Posterior cingulate gyrus (tissue), 11 donors: ENCODE measurements at regions not wholly inside any gene's neighbourhood (a gene's known extent, or its start where the extent isn't known, plus 50 kb on each side); places are given as distances from the start of the nearest gene placed in this dataset.
"Not testable (repeated sequence)": the region's sequence is repeated elsewhere in the genome, so short reads cannot be mapped to it uniquely, and the experiment has no call there.

Experiments used
- DNase-seq, 10 donors: peaks; one replicate each; pipeline versions ENCODE4 v3.0.0 to v3.0.0-alpha.2; 2020 to 2021; ENCODE audit warnings: mixed read lengths in 3 of 10
- intact Hi-C: fragments of 100-400 bp; cut with DNase I; formaldehyde crosslinking; loops from one replicate; pipeline ENCODE4 v1.15.1; 2023

GRCh38 chr3:187544326-187544725 is 125.9 kb downstream of the SST start:
- no peak for DNase-seq
- intact Hi-C loops: no loop called here

DNA sequence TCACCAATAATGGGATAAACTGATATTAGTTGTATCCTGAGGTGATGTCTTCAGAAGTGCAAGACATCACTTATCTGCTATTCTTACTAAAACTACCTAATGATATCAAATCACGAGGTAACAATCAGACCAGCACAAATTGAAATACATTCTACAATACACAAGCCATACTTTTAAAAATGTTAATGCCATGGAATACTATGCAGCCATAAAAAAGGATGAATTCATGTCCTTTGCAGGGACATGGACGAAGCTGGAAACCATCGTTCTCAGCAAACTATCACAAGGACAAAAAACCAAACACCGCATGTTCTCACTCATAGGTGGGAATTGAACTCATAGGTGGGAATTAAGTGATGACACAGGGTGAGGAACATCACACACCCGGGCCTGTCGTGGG is 129.3 kb downstream of the SST start:
- intact Hi-C loops: no loop called here
- no peak for DNase-seq

DNA sequence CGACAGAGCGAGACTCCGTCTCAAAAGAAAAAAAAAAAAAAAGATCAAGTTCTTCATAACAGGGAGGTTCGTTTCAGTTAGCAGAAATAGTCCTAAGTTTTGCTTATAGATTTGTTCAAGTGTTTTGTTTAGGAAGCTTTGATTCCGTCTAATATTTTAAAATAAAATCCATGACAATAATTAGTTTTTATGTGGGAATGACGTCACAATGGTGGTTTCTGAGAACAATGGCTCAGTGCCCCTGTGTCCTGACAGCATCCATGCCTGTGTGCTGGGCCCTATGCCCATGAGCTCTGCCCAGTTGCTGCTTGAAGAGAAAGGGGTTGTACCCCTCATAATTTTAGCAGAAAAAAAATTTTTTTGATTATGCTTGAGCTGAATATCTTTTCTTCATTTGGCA is 134.0 kb downstream of the SST start:
- no peak for DNase-seq
- intact Hi-C loops: no loop called here

- no peak for DNase-seq
- intact Hi-C loops: no loop called here
Observed at GRCh38 chr3:187533797-187534196, 136.4 kb downstream of the SST start.

DNA sequence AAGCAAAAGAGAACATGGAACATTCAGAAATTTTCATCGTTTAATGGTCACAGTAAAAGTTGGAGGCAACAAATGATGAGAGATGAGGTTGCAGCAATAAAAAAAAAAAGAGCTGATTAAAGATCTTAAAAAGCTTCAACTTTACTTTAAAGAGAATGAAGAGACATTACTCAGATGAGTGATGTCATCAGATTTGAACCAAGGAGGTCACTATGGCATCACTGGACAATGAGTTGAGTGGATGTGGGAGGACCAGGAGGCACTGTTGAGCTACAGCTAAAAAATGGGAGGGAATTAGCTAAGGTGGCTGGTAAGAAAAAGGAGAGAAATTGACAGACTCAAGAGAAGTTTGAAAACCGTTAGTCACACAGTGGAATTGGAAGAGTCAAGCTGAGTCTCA is 138.4 kb downstream of the SST start:
- intact Hi-C loops: no loop called here

GRCh38 chr3:187522890-187523289 is 147.3 kb downstream of the SST start:
- DNase-seq: no peak
- intact Hi-C loops: no loop called here

More for the DNA sequence above, 138.4 kb downstream of the SST start:
- no peak for DNase-seq

GRCh38 chr3:187522293-187522692 is 147.9 kb downstream of the SST start:
- no peak for DNase-seq
- intact Hi-C loops: no loop called here

GRCh38 chr3:187521546-187521945 is 148.6 kb downstream of the SST start:
- intact Hi-C loops: no loop called here
- no peak for DNase-seq

GRCh38 chr3:187520027-187520945 is 149.9 kb downstream of the SST start:
- intact Hi-C loops: no loop called here
- no peak for DNase-seq

DNA sequence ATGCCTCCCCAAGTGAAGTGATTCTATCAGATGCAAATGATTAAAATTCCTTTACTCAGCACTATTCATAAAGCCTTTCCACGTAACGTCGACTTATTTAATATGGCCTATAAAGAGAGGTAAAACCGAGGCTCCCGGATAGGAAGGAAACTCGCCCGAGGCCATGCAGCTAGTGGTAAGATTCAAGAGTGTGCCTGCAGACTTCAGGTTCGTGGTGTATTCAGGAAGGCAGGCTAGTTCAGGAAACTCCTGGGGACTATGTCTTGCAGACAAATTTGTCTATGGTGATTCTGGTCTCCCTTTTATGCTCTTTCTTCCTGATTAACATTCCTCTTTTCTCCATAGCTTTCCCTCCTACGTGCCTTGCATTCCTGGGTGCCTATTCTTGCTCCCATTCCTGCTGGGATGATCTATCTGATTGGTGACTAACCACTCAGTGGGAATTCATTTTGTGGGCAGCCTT is 150.7 kb downstream of the SST start:
- no peak for DNase-seq
- intact Hi-C loops: no loop called here

DNA sequence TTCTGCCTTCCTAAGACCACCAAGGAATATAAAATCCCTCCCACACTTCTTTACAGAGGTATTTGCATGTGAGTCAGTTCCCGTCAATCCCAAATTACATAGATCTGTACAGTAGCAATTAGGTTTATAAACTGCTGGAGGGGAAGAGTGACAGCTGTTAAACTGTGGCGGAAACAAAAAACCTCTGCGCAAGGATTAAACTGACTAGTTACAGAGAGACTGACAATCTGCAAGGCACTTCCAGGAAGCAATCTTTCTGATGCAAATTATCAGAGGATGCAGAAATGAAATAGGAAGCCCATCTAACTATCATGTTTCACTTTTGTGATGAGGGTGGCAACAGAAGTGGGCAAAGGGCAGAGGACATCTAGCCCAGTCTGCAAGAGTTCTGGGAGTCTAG is 150.4 kb downstream of the RTP4 start:
- intact Hi-C loops: no loop called here
- no peak for DNase-seq

DNA sequence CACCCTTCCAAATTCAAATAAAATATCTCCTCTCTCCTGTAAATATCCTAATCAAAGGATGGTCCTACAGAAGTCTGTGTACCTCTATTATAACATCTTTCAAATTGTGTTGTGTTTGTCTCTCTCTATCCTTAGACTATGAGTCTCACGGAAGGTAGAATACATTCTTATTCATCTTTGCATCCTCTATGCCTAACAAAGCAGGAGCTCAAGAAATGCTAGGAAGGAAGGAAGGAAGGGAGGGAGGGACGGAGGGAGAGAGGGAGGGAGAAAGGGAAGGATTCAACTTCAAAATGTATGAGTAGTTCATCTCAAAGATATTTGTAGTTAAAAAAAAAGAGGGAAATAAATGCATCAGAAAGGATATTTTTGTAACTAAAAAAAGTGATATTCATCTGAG is 150.0 kb downstream of the RTP4 start:
- intact Hi-C loops: no loop called here
- DNase-seq: no peak

DNA sequence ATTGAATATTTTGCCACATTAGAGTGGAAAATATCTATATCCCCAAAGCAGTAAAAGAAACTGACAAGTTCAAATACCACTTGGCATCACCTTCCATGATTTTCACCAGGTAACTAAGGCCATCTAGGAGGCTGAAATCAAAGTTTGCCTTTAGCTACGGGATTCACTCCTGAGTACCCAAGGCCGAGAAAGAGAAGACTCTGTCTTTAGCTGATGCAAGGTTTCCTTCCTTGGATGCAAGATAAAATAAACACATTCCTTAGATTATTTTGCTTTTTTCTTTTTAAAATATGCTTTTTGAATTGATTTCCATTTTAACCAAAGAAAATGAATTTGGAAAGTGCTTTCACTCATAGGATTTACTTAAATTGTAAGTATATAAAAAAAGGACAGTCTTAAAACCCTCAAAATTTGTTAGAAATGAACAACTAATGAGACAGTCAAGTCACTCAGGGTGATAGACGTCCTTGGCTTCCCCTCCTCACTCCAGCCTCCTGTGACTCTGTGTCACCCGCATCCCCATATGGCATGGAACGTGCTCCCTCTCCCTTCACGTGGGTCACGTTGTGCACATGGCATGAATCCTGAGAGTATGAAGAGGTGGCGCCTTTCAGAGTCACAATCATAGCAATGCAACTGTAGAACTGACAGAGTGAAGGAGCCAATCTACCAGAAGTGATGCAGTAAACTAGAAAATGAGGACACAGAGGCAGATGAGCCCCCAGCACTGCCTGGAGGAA is 148.4 kb downstream of the RTP4 start:
- intact Hi-C loops: no loop called here

GRCh38 chr3:187507905-187508304 is 139.7 kb downstream of the RTP4 start:
- intact Hi-C loops: no loop called here
- DNase-seq: no peak

More for the DNA sequence above, 148.4 kb downstream of the RTP4 start:
- no peak for DNase-seq

DNA sequence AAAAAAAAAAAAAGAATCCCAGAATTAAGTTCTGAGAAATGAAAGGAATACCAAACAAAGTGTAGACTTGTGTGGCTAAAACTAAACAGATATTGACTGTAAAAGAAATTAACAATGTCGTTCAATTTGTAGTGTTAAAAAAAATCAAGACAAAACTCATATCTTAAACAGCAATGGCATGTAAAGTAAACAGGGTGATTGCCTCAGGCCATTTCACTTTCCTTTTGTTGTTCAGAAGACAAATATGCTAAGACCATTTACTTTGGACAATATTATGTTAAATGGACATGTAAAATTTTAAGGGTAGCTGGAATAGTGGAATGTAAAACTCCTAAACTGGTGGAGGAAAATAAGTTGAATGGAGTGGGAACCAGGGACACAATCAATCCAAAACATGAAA is 139.1 kb downstream of the RTP4 start:
- intact Hi-C loops: no loop called here
- DNase-seq: no peak

DNA sequence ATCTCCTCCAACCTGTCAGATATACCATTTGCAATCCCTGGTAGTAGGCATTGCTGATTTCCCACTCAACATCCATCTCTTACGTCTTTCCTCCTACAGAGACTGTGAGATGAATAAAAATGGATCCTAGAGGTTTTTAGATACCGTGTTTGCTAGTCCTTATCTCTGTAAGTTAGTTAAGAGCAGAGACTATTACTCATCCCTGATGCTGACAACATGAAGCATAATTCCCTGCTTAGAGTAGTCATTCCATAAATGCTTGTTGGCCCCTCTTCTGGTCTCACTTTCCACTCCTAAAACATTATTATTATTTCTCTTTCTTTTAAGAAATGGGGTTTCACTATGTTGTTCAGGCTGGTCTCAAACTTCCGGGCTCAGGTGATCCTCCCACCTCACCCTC is 136.2 kb downstream of the RTP4 start:
- intact Hi-C loops: no loop called here
- DNase-seq: no peak

- no peak for DNase-seq
- intact Hi-C loops: no loop called here
Observed at GRCh38 chr3:187498211-187498724, 130.1 kb downstream of the RTP4 start.

GRCh38 chr3:187497052-187497451 is 128.9 kb downstream of the RTP4 start:
- intact Hi-C loops: no loop called here
- no peak for DNase-seq

DNA sequence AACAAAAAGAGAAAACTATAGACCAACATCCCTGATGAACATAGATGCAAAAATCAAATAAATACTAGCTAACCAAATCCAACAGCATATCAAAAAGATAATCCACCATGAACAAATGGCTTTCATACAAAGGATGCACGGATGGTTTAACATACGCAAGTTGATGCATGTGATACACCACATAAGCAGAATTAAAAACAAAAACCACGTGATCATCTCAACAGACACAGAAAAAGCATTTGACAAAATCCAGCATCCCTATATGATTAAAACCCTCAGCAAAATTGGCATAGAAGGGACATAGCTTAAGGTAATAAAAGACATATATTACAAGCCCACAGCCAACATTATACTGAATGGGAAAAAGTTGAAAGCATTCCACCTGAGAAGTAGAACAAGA is 125.9 kb downstream of the RTP4 start:
- DNase-seq, intact Hi-C loops: not testable (repeated sequence)

- no peak for DNase-seq
- intact Hi-C loops: no loop called here
Observed at GRCh38 chr3:187491371-187491770, 123.2 kb downstream of the RTP4 start.

- DNase-seq: no peak
- intact Hi-C loops: no loop called here
Observed at GRCh38 chr3:187490366-187490765, 122.2 kb downstream of the RTP4 start.
